GM10266 (cell line): ENCODE measurements at regions not wholly inside any gene's neighbourhood (a gene's known extent, or its start where the extent isn't known, plus 50 kb on each side); places are given as distances from the start of the nearest gene placed in this dataset.

Source experiments
- DNase-seq: peaks from one replicate; pipeline ENCODE4 v3.0.0; 2012; ENCODE audit errors: extremely low spot score
- CTCF ChIP-seq: IDR thresholded peaks from 2 replicates; pipeline ENCODE4 v1.5.1; 2012; ENCODE audit warnings: mild to moderate bottlenecking, low read depth; ENCODE audit not compliant: control insufficient read depth, insufficient read depth; ENCODE audit errors: missing control alignments

GRCh38 chr6:111958534-111958933 is 85.3 kb upstream of the FYN start:
- DNase-seq = no peak
- TF ChIP-seq CTCF = no peak

GRCh38 chr6:111959766-111960165 is 86.5 kb upstream of the FYN start:
- TF ChIP-seq CTCF = no peak
- no peak for DNase-seq

- no peak for DNase-seq
- no peak for TF ChIP-seq CTCF
Measured at GRCh38 chr6:111967131-111967530, 86.8 kb upstream of the CCN6 start.

- no peak for TF ChIP-seq CTCF
- DNase-seq = no peak
Measured at GRCh38 chr6:111970426-111970825, 83.5 kb upstream of the CCN6 start.

GRCh38 chr6:111971181-111971841 is 82.6 kb upstream of the CCN6 start:
- DNase-seq = no peak
- no peak for TF ChIP-seq CTCF

GRCh38 chr6:111971866-111972532 is 81.9 kb upstream of the CCN6 start:
- no peak for DNase-seq
- TF ChIP-seq CTCF = no peak

GRCh38 chr6:111972745-111973117 is 81.2 kb upstream of the CCN6 start:
- DNase-seq = no peak
- no peak for TF ChIP-seq CTCF
